Upper lobe of left lung (tissue), 6 donors: ENCODE measurements at regions not wholly inside any gene's neighbourhood (a gene's known extent, or its start where the extent isn't known, plus 50 kb on each side); places are given as distances from the start of the nearest gene placed in this dataset.

ENCODE experiments used
- ATAC-seq, 2 donors: fragments of 200-7000 bp; cut with Tn5 transposase; one replicate each; pipeline ENCODE4 v1.9.1; 2022; ENCODE audit warnings: mild to moderate bottlenecking in 2 of 2, moderate library complexity in 2 of 2; ENCODE audit not compliant: low FRiP score in 2 of 2
- DNase-seq, 2 donors: peaks; one replicate each; pipeline ENCODE4 v3.0.0-alpha.2; 2019 to 2020
- H3K27ac ChIP-seq, 4 donors: fragments of 200-600 bp; sonication (generic); one replicate each; pipeline ENCODE4 v1.5.1; 2016 to 2019
- H3K27me3 ChIP-seq, 4 donors: fragments of 200-600 bp; sonication (generic); one replicate each; pipeline ENCODE4 v1.5.1; 2017 to 2019
- H3K36me3 ChIP-seq, 4 donors: fragments of 200-600 bp; sonication (generic); one replicate each; pipeline ENCODE4 v1.5.1; 2016 to 2019
- H3K4me1 ChIP-seq, 4 donors: fragments of 200-600 bp; sonication (generic); one replicate each; pipeline ENCODE4 v1.5.1; 2018 to 2019
- H3K4me3 ChIP-seq, 4 donors: fragments of 200-600 bp; sonication (generic); one replicate each; pipeline ENCODE4 v1.5.1; 2017 to 2019; ENCODE audit warnings: mild to moderate bottlenecking in 2 of 4, moderate library complexity in 1 of 4
- H3K9me3 ChIP-seq, 4 donors: fragments of 200-600 bp; sonication (generic); one replicate each; pipeline ENCODE4 v1.5.1; 2018 to 2019
- CTCF ChIP-seq, 6 experiments: fragments of 450-650 bp in 4 of 6; fragments of 200-600 bp in 2 of 6; sonication (generic) in 2 of 6; IDR thresholded peaks; one replicate each; pipeline ENCODE4 v1.5.1; 2016 to 2019; ENCODE audit warnings: antibody characterized with exemption in 6 of 6
- EP300 ChIP-seq, 4 donors: sonication (generic); formaldehyde crosslinking; IDR thresholded peaks; one replicate each; pipeline ENCODE4 v1.5.1; 2017; ENCODE audit warnings: antibody characterized with exemption in 4 of 4, control low read depth in 2 of 4
- POLR2A ChIP-seq, 4 donors: fragments of 450-650 bp; IDR thresholded peaks; one replicate each; pipeline ENCODE4 v1.5.1; 2016 to 2017; ENCODE audit warnings: antibody characterized with exemption in 4 of 4, mild to moderate bottlenecking in 2 of 4
- POLR2AphosphoS5 ChIP-seq, 2 donors: sonication (generic); formaldehyde crosslinking; IDR thresholded peaks; one replicate each; pipeline ENCODE4 v1.5.1; 2017; ENCODE audit warnings: antibody characterized with exemption in 2 of 2
- WGBS, 2 donors: methylation state at CpG; one replicate each; pipeline ENCODE4 v1.1.5; 2017 to 2018; 5-methylcytosine and 5-hydroxymethylcytosine counted together
- donor health status: DM: no; HTN: no; CAD: no; lungs with moderate emphysema.
- donor health status: DM: no; HTN: yes; CAD: no; lungs with severe emphysema.

GRCh38 chr10:131825150-131825848 is 75.5 kb upstream of the PPP2R2D start:
- ATAC-seq: no peak

GRCh38 chr10:131825960-131826650 is 74.7 kb upstream of the PPP2R2D start:
- no peak for TF ChIP-seq POLR2AphosphoS5 (IDR thresholded peaks at IDR 0.05)
- no peak for TF ChIP-seq POLR2A (IDR thresholded peaks at IDR 0.05)
- no peak for TF ChIP-seq CTCF (IDR thresholded peaks at IDR 0.05)
- no peak for TF ChIP-seq EP300 (IDR thresholded peaks at IDR 0.05)
- Histone ChIP-seq H3K27me3 (no peaks in the 10 kb centered on the region), H3K36me3 (no peaks in the 10 kb centered on the region), H3K4me3 (no peak overlapping the region), H3K4me1 (no peaks in the 10 kb centered on the region), H3K9me3 (peaks cover 0 to 5% (median 0%) of the 10 kb centered on the region in 4 donors), H3K27ac (no peak overlapping the region)
- DNase-seq (peak; percentile 9 to 48), ATAC-seq (no peak)
- WGBS, 2 donors: 60 to 62% methylated on average over 13 to 15 of the region's 15 CpGs

More at GRCh38 chr10:131825150-131825848, 75.5 kb upstream of the PPP2R2D start:
- peak in 1 of 2 donors; percentile 19 for DNase-seq
- H3K36me3 ChIP-seq: no peaks in the 10 kb centered on the region
- TF ChIP-seq POLR2A (IDR thresholded peaks at IDR 0.05) (no peak), EP300 (IDR thresholded peaks at IDR 0.05) (no peak), CTCF (IDR thresholded peaks at IDR 0.05) (no peak)
- no peak overlapping the region for H3K4me3 ChIP-seq
- no peaks in the 10 kb centered on the region for H3K4me1 ChIP-seq
- 33 to 34% methylated on average over 15 of the region's 15 CpGs for WGBS, 2 donors
- no peak overlapping the region for H3K27ac ChIP-seq
- H3K27me3 ChIP-seq: no peaks in the 10 kb centered on the region
- peaks cover 0 to 5% (median 0%) of the 10 kb centered on the region in 4 donors for H3K9me3 ChIP-seq

GRCh38 chr10:131829156-131829930 is 71.5 kb upstream of the PPP2R2D start:
- Histone ChIP-seq H3K4me1 (no peaks in the 10 kb centered on the region), H3K4me3 (no peak overlapping the region), H3K27ac (no peak overlapping the region), H3K36me3 (no peaks in the 10 kb centered on the region), H3K27me3 (no peaks in the 10 kb centered on the region), H3K9me3 (peaks cover 0 to 5% (median 0%) of the 10 kb centered on the region in 4 donors)
- DNase-seq: peak in 1 of 2 donors; percentile 25
- no peak for TF ChIP-seq POLR2A (IDR thresholded peaks at IDR 0.05)
- no peak for TF ChIP-seq CTCF (IDR thresholded peaks at IDR 0.05)
- TF ChIP-seq EP300 (IDR thresholded peaks at IDR 0.05): no peak
- no peak for TF ChIP-seq POLR2AphosphoS5 (IDR thresholded peaks at IDR 0.05)
- 77 to 82% methylated on average over 10 to 13 of the region's 14 CpGs for WGBS, 2 donors
- ATAC-seq: no peak

- H3K9me3 ChIP-seq: peaks cover 0 to 5% (median 2%) of the 10 kb centered on the region in 4 donors
- WGBS, 2 donors: 85 to 90% methylated on average over 6 to 8 of the region's 13 CpGs
These were observed 70.2 kb upstream of the PPP2R2D start for GRCh38 chr10:131830446-131831130.

More at GRCh38 chr10:131830446-131831130, 70.2 kb upstream of the PPP2R2D start:
- Histone ChIP-seq H3K27me3 (no peaks in the 10 kb centered on the region), H3K27ac (no peak overlapping the region), H3K36me3 (no peaks in the 10 kb centered on the region), H3K4me3 (no peak overlapping the region), H3K4me1 (no peaks in the 10 kb centered on the region)
- ATAC-seq (no peak), DNase-seq (peak in 1 of 2 donors; percentile 52)
- TF ChIP-seq CTCF (IDR thresholded peaks at IDR 0.05): no peak
- no peak for TF ChIP-seq POLR2A (IDR thresholded peaks at IDR 0.05)
- no peak for TF ChIP-seq POLR2AphosphoS5 (IDR thresholded peaks at IDR 0.05)
